ENCODE measurements at regions not wholly inside any gene's neighbourhood (a gene's known extent, or its start where the extent isn't known, plus 50 kb on each side); places are given as distances from the start of the nearest gene placed in this dataset.
A peak's percentile ranks its signal among the peaks of the same experiment; 100 is the strongest.

DNA sequence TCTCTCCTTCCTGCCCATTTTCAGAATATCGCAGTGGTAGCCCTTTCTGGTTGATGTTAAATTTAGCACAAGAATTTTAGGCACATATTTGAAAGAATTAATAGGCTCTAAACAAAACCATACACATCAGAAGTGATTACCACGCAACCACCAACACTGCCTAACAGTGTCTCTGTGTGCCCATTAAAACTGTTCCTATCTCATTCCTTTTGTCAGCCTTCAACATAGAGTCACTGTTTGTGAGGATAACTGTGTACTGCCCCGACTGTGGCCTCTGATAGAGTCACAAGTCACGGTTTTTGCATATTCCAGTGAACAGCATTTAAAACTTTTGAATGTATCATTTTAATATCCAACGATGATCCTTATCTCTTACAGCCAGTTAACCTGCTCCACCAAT lies 116.8 kb upstream of the TNFAIP3 start:
- TF ChIP-seq IKZF2 (IDR thresholded peaks at IDR 0.05) (no peak), ZNF384 (IDR thresholded peaks at IDR 0.05; ENCODE audit: borderline replicate concordance, low read depth, low read length) (no peak)
- Histone ChIP-seq H3K79me2 (ENCODE audit: control insufficient read depth, insufficient read depth, low read length) (no peaks in the 10 kb centered on the region), H3K4me2 (ENCODE audit: control insufficient read depth, insufficient read depth) (no peak overlapping the region), H3K9me3 (replicated peaks; ENCODE audit: control insufficient read depth, insufficient read depth, low read length) (no peaks in the 10 kb centered on the region), H3K4me3 (no peak overlapping the region), H3K27me3 (replicated peaks in 1 of 2; ENCODE audit: control insufficient read depth in 2 of 2, insufficient read depth in 2 of 2, low read length in 1 of 2) (no peaks in the 10 kb centered on the region), H4K20me1 (ENCODE audit: control insufficient read depth, insufficient read depth) (no peaks in the 10 kb centered on the region), H2AFZ (ENCODE audit: control insufficient read depth, low read depth, low read length) (no peak overlapping the region), H3K4me1 (ENCODE audit: control insufficient read depth, insufficient read depth, low read length) (peaks cover 53% of the 10 kb centered on the region), H3K36me3 (ENCODE audit: control insufficient read depth in 2 of 2, insufficient read depth in 2 of 2, low read length in 1 of 2) (no peaks in the 10 kb centered on the region), H3K27ac (ENCODE audit: control insufficient read depth, insufficient read depth) (no peak overlapping the region), H3K9ac (ENCODE audit: control insufficient read depth, insufficient read depth, low read length) (no peak overlapping the region)
- ChIA-PET POLR2A (interaction anchor here (0.6 to 1.6 kb wide), 6 partner anchors 11 to 81 kb away, joined by 3 to 6 read pairs (median 4); no protein-coding TSS in a partner anchor), SMC1A (ENCODE audit: uncharacterized antibody, unreplicated experiment) (interaction anchor here (0.6 to 3.7 kb wide), 10 partner anchors 9 to 190 kb away, joined by 3 to 20 read pairs (median 4); no protein-coding TSS in a partner anchor), RAD21 (ENCODE audit: unreplicated experiment) (interaction anchor here (0.7 to 1.1 kb wide), 2 partner anchors 49 to 85 kb away, joined by 3 to 4 read pairs; no protein-coding TSS in a partner anchor), CTCF (interaction anchor here (0.5 to 1.7 kb wide), 5 partner anchors 9 to 257 kb away, joined by 3 to 6 read pairs (median 3); no protein-coding TSS in a partner anchor)
- ATAC-seq (no peak), DNase-seq (ENCODE audit: low read depth, low spot score) (no peak), FAIRE-seq (no peak)
- in situ Hi-C loops (cut with MboI) = no loop called here
- WGBS (ENCODE audit: insufficient coverage, insufficient replicate concordance, low lambda C conversion rate, missing lambda C conversion rate) = 86% methylated on average over 5 of the region's 5 CpGs
- BruUV-seq (replicated peaks) = no TSS peak
- intact Hi-C loops (cut with micrococcal nuclease; ENCODE audit: unreplicated experiment) = no loop called here

- Histone ChIP-seq H3K4me2 (ENCODE audit: control insufficient read depth, insufficient read depth) (no peak overlapping the region), H3K27me3 (replicated peaks in 1 of 2; ENCODE audit: control insufficient read depth in 2 of 2, insufficient read depth in 2 of 2, low read length in 1 of 2) (no peaks in the 10 kb centered on the region), H4K20me1 (ENCODE audit: control insufficient read depth, insufficient read depth) (no peaks in the 10 kb centered on the region), H2AFZ (ENCODE audit: control insufficient read depth, low read depth, low read length) (no peak overlapping the region; the same call in none of the 2 replicates), H3K9me3 (replicated peaks; ENCODE audit: control insufficient read depth, insufficient read depth, low read length) (no peaks in the 10 kb centered on the region), H3K4me1 (ENCODE audit: control insufficient read depth, insufficient read depth, low read length) (peaks cover 44% of the 10 kb centered on the region), H3K4me3 (no peak overlapping the region), H3K9ac (ENCODE audit: control insufficient read depth, insufficient read depth, low read length) (no peak overlapping the region), H3K36me3 (ENCODE audit: control insufficient read depth in 2 of 2, insufficient read depth in 2 of 2, low read length in 1 of 2) (no peaks in the 10 kb centered on the region), H3K79me2 (ENCODE audit: control insufficient read depth, insufficient read depth, low read length) (no peaks in the 10 kb centered on the region), H3K27ac (ENCODE audit: control insufficient read depth, insufficient read depth) (no peak overlapping the region)
- CTCF ChIA-PET = interaction anchor here (0.9 to 2.3 kb wide), 8 partner anchors 9 to 160 kb away, joined by 3 to 7 read pairs (median 3); no protein-coding TSS in a partner anchor
- WGBS (ENCODE audit: insufficient coverage, insufficient replicate concordance, low lambda C conversion rate, missing lambda C conversion rate) = 91% methylated on average over 8 of the region's 8 CpGs
- DNase-seq (ENCODE audit: low read depth, low spot score) = no peak
- intact Hi-C loops (cut with micrococcal nuclease; ENCODE audit: unreplicated experiment) (no loop called here), in situ Hi-C loops (cut with MboI) (no loop called here)
- POLR2A ChIA-PET = interaction anchor here (1.4 kb wide), 2 partner anchors 8 to 35 kb away, joined by 3 read pairs; no protein-coding TSS in a partner anchor
- FAIRE-seq = no peak
- SMC1A ChIA-PET (ENCODE audit: uncharacterized antibody, unreplicated experiment) = interaction anchor here (0.5 to 2.4 kb wide), 14 partner anchors 9 to 110 kb away, joined by 3 to 11 read pairs (median 4); no protein-coding TSS in a partner anchor
- no peak for ATAC-seq
- TF ChIP-seq IKZF2 (IDR thresholded peaks at IDR 0.05) = peak; percentile 29 to 42; a peak in 1 of 4 replicates
- 0 out of 2 replicates have a peak, but pooled peaks have one; percentile 9 for TF ChIP-seq MTA2 (IDR thresholded peaks at IDR 0.05; ENCODE audit: low read depth)
- TF ChIP-seq ZBTB33 (IDR thresholded peaks at IDR 0.05) = no peak
- peak; percentile 48 for TF ChIP-seq SPI1 (IDR thresholded peaks at IDR 0.05; ENCODE audit: borderline replicate concordance, insufficient read depth, low read depth, low read length)
- TF ChIP-seq IKZF1 (conservative IDR thresholded peaks at IDR 0.05) = peak; percentile 54; the same call in 1 of the 2 replicates
- peak; percentile 45 for TF ChIP-seq RUNX3 (IDR thresholded peaks at IDR 0.05; ENCODE audit: low read length)
- TF ChIP-seq ZNF384 (IDR thresholded peaks at IDR 0.05; ENCODE audit: borderline replicate concordance, low read depth, low read length) = no peak
- no TSS peak for BruUV-seq (replicated peaks)
- RAD21 ChIA-PET (ENCODE audit: unreplicated experiment) = interaction anchor here (1.1 to 1.7 kb wide), 6 partner anchors 17 to 115 kb away, joined by 3 to 5 read pairs (median 4); partner anchors contain the start of gene TNFAIP3
Measured at GRCh38 chr6:137751768-137752560, 115.1 kb upstream of the TNFAIP3 start.
